Islet of Langerhans (tissue), 1 donor: ENCODE measurements at regions not wholly inside any gene's neighbourhood (a gene's known extent, or its start where the extent isn't known, plus 50 kb on each side); places are given as distances from the start of the nearest gene placed in this dataset.
"Not testable (repeated sequence)": the region's sequence is repeated elsewhere in the genome, so short reads cannot be mapped to it uniquely, and the experiment has no call there.

Source experiments
- FAIRE-seq: peaks from one replicate; lab custom pipeline; 2011; peaks lifted over from hg19 to GRCh38; lab: Jason Lieb, UNC

- no peak for FAIRE-seq
These were observed 405.0 kb downstream of the UTRN start for GRCh38 chr6:144690133-144690532.

- FAIRE-seq: no peak
These were observed 405.5 kb downstream of the UTRN start for GRCh38 chr6:144690666-144691065.

DNA sequence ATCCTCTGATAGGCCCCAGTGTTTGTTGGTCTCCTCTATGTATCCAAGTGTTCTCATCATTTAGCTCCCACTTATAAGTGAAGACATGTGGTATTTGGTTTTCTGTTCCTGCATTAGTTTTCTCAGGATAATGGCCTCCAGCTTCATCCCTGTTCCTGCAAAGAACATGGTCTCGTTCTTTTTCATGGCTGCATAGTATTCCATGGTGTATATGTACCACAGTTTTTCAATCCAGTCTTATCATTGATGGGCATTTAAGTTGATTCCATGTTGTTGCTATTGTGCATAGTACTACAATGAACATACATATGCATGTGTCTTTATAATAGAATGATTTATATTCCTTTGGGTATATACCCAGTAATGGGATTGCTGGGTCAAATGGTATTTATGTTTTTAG, 406.9 kb downstream of the UTRN start:
- not testable (repeated sequence) for FAIRE-seq

GRCh38 chr6:144695858-144696533, 410.9 kb downstream of the UTRN start:
- no peak for FAIRE-seq

GRCh38 chr6:144696610-144697368, 411.7 kb downstream of the UTRN start:
- peak; percentile 69 for FAIRE-seq

DNA sequence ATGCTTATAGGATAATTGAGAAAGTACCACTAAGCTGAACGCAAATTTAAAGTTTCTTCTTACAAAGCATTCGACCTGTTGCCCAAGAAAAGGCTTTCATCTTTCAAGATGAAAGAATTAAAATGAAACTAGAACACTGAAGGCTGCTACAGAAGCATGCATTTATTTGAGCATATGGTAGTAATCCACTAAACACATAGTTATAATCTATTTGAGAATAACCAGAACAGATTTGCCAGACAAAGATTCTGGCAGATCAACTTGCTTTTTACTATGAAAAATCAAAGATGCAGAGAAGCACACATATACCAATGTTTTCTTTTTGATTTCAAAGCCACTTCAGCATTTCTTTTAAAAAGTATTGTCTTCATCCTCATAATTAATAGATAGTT, 412.2 kb downstream of the UTRN start:
- FAIRE-seq: no peak

DNA sequence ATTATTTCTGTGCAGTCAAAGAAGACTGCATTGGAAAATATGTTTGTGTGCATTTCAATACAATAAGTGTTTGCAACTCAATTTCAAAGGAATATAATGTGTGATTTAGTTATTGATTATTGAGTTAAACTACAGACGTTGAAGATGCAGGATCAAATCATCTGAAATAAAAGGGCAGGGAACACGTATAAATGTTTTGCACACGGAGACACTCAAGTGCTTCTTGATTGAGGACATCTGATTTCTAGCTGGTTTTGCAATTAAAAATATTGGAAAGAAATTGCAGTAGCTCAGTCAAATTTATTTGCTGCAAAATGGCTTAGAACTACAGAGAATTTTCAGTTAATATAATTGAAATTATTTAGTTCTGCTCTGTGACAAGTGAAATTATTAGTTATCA, 412.7 kb downstream of the UTRN start:
- FAIRE-seq: no peak

- no peak for FAIRE-seq
These were observed 417.6 kb downstream of the UTRN start for GRCh38 chr6:144702781-144703180.

GRCh38 chr6:144710207-144710606, 425.1 kb downstream of the UTRN start:
- no peak for FAIRE-seq

DNA sequence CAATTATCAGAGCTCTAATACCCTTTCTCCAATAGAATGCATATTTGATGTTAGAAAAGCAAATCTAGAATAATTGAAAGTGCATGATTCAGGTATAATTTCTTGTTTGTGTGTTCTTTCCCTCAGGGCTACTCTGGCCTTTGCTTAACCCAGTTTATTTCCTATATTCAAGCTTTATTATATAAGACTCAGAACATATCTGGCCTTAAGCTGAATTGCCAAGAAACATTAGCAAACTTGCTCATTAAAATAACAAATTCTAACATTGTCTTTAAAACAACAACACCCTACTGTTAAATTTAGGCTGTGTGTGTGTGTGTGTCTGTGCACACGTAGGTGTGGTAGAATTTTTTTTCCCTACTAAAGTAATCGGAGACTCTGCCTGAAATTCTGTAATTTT, 426.5 kb downstream of the UTRN start:
- FAIRE-seq: no peak

- FAIRE-seq: no peak
These were observed 427.4 kb downstream of the UTRN start for GRCh38 chr6:144712541-144712940.

GRCh38 chr6:144714021-144714712, 429.0 kb downstream of the UTRN start:
- FAIRE-seq: no peak

DNA sequence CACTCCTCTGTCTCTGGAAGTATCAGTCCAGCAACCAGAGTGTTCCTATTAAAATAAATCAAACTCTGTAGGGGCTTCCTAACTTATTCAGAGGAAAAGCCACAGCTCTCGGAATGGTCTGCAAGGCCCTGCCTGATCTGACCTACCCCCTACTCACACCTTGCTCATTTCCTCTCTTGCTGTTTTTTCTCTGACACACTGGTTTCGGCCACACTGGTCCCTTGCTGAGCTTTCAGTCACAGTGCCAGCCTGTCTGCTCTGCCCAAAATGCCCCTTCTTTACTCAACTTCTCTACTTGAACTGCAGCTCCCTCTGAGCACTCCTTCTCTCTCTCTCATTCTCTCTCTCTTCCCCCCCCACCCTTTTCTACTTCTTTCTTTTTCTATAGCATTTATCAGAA, 430.2 kb downstream of the UTRN start:
- no peak for FAIRE-seq

DNA sequence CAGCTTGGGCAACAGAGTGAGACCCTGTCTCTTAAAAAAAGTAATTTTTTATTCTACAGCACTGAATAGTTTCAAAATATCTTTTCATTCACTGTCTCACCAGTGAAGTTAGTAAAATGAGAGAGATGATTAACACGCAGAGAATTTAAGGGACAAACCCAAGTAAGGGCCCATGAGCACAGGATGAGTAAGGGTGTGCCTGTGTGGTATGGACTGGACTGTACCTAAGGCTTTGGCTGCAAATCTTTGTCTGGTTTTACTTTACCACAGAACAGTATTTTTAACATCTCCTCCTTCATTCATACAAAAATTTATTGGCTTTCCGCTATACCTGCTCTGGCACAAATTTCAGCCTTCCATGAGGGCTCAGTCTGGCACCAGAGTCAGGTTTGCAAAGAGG, 433.3 kb downstream of the UTRN start:
- no peak for FAIRE-seq

- no peak for FAIRE-seq
These were observed 436.1 kb downstream of the UTRN start for GRCh38 chr6:144721232-144721631.

- no peak for FAIRE-seq
These were observed 437.1 kb downstream of the UTRN start for GRCh38 chr6:144722154-144722737.

- no peak for FAIRE-seq
These were observed 437.8 kb downstream of the UTRN start for GRCh38 chr6:144722925-144723324.

DNA sequence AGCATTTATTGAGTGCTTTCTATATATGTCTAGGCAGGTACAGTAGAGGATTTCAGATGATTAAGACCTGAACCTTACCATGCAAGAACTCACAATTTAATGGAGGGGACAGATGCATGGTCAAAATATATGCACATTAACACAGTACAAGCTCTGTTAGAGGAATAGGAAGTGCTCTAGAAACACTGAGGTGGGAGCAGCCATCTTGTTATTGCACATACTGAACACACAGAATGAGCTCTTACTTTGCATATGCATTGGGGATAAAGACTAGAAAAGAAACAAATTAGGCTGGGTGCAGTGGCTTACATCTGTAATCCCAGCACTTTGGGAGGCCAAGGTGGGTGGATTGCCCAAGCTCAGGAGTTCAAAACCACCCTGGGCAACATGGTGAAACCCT, 438.3 kb downstream of the UTRN start:
- no peak for FAIRE-seq

GRCh38 chr6:144724818-144725217, 439.7 kb downstream of the UTRN start:
- FAIRE-seq: no peak

- no peak for FAIRE-seq
These were observed 440.8 kb downstream of the UTRN start for GRCh38 chr6:144725736-144726522.

- FAIRE-seq: no peak
These were observed 443.7 kb downstream of the UTRN start for GRCh38 chr6:144728804-144729203.

GRCh38 chr6:144729502-144729901, 444.4 kb downstream of the UTRN start:
- FAIRE-seq: peak; percentile 13
